ENCODE measurements at regions not wholly inside any gene's neighbourhood (a gene's known extent, or its start where the extent isn't known, plus 50 kb on each side); places are given as distances from the start of the nearest gene placed in this dataset.

DNA sequence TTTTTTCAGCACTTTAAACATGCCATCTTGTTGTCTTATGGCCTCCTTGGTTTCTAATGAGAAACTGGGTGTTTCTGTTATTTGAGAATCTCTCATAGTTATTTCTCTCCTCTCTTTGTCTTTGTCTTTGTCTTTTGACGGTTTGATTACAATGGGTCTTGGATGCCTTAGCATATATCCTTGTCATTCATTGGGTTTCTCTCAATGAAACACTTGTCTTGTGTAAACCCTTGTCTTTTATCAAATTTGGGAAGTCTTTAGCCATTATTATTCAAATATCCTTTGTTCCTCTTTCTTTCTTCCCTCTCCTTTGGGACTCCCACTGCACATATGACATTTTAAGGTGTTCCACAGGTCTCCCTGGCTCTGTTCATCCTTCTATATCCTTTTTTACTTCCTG, 373.5 kb upstream of the TBX3 start:
- TF ChIP-seq, protein P1, sequence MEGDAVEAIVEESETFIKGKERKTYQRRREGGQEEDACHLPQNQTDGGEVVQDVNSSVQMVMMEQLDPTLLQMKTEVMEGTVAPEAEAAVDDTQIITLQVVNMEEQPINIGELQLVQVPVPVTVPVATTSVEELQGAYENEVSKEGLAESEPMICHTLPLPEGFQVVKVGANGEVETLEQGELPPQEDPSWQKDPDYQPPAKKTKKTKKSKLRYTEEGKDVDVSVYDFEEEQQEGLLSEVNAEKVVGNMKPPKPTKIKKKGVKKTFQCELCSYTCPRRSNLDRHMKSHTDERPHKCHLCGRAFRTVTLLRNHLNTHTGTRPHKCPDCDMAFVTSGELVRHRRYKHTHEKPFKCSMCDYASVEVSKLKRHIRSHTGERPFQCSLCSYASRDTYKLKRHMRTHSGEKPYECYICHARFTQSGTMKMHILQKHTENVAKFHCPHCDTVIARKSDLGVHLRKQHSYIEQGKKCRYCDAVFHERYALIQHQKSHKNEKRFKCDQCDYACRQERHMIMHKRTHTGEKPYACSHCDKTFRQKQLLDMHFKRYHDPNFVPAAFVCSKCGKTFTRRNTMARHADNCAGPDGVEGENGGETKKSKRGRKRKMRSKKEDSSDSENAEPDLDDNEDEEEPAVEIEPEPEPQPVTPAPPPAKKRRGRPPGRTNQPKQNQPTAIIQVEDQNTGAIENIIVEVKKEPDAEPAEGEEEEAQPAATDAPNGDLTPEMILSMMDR (IDR thresholded peaks at IDR 0.05): no peak
- TF ChIP-seq EZH2 (IDR thresholded peaks at IDR 0.05): no peak
- TF ChIP-seq EZH2phosphoT487 (IDR thresholded peaks at IDR 0.05): no peak
